HPDE6-E6E7 (cell line): ENCODE measurements at regions not wholly inside any gene's neighbourhood (a gene's known extent, or its start where the extent isn't known, plus 50 kb on each side); places are given as distances from the start of the nearest gene placed in this dataset.

Source experiments
- DNase-seq: peaks from one replicate; pipeline ENCODE4 v3.0.0; 2011; ENCODE audit warnings: missing footprints; ENCODE audit errors: extremely low spot score

DNA sequence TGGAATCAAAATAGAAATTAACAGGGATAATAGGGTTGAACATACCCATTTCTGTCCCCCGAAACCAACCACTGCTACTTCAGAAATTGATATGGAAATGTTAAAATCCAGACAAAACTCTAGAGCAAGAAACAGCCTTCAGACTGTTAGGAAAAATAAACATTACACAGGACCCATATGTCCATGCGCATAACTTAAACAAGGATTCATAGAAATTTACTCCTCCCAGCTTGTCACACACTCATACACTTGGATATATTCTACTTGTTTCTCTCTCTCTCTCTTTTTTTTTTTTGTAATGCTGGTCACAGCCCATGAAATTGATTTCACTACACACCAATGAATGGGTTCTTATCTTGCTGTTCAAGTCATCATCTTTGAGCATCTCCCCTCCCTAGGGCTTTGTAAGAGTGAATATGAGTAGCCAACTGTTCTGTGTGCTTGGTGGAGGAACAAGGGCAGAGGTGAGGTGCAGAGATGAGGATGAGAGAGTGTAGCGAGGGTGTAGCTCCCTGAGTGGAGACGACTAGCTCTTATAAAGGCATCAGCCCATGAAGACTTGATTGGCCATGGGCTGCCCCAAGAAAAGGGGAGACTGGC lies 61.8 kb upstream of the MLN start:
- DNase-seq, result no peak

DNA sequence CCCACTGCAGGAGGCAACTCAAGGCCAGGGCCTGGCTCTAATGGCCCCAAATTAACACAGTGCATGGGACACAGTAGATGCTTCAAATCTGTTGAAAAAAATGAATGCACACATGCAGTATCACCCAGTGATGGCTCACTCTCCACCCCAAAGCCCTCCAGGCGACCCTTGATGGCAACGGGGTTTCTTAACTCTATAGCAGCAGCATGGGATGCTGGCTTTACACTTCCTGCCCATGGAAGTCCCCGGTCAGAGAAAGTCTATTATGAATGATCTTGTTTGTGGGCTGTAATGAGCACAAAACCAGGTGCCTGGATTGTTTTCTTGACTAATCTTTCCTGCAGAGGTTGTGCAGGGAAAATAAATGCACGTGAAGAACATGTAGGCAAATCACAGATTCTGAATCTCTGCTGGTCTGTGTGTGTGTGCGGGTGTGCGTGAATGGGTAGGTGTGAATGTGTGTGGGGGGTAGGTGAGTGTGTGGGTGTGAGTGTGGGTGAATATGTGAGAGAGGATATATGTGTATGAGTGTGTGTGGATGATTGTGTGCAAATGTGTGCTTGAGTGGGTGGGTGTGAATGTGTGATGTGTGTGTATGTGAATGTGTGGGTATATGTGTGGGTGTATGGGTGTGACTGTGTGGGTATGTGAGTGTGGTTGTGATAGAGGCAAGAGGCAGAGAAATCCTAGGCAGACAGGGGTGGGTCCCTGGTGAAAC lies 60.1 kb upstream of the MLN start:
- no peak for DNase-seq

DNA sequence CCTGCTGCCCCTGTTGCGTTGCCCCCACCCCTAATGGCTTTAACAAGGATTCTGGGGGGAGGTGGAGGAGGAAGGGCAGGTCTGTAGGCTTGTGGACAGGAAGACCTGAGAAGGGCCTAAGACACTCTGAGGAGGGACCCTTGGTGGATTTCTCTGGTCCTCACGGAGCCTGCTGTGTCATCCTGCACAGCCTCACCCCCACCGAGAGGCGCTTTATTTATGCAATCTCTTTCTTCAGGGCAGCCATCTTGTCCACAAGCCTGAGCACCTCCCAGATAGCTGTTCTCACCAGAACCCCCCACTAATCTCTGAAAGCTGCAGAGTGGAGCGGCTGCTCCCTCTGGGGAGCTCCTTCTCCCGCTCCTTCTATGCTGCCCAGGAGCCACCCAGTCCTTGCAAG lies 59.3 kb upstream of the MLN start:
- no peak for DNase-seq

DNA sequence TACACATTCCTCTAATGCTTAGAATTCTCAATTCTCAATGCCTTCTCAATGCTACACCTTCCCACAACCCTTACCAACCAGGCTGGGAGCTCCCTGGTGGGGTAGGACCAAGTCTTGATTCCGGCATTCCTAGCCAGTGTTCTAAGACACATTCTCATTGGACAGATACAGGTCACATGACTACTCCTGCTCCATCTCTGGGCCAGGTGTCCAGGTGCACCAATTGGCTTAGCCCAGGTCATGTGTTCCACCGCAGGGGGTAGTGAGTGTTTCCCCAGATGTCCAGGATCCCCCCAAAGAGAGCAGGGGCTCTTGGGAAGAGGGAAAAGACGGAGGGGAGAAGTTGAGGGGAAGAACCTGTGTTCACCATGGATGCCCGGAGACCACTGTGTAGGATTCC lies 58.7 kb upstream of the MLN start:
- DNase-seq, result no peak

DNA sequence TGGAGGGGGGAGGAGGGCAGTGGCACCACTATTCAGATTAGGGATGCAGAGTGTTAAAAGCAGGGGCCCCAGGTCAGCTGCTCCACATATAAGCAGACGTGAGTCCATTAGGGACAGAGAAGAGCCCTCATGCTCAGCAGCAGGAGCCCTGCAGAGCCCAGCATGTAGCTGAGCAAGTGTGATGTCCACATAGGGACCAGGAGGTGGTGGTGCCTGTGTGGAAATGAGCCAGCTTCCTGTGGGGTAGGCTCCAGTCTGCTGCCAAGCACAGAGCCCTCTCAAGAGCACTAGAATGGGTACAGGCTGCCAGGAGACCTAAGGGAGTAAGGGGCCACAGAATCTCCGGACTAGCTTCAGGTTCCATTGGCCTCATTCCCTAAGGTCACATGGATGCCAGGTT lies 57.9 kb upstream of the MLN start:
- no peak for DNase-seq

DNA sequence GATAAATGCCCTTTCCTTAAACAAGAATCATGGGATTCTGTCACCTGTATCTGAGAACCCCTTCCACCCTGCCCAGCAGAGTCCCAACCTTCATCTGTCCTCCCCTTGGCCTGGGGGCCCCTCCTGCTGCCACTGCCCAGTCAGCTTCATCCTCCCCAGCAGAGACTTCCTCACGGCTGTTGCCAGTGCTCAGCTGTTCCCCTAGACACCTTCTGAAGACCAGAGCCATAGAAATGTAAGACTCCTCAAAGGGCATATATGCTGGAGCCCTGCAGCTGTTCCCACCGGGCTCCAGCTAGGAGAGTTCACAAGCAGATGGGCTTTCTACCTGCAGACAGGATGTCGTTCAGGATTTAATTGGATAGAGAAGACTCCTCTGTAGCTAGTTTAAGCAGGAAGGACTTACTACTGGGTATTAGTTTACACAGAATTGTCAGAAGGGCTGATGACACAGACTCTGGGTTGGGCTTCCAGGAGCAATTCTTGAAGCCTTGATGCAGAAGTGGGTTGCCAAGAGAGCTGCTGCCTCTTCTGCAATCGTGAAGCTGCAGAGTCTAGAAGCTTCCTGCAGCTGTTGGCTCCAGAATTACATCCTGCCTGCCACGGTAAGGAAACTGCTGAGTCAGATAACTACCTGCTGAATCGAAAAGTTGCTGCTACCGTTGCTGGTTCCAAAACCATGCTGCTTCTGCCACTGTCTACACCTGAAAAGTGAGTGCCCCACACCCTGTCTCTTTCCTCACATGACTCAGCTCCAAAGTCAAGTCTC lies 57.1 kb upstream of the MLN start:
- DNase-seq, result no peak

DNA sequence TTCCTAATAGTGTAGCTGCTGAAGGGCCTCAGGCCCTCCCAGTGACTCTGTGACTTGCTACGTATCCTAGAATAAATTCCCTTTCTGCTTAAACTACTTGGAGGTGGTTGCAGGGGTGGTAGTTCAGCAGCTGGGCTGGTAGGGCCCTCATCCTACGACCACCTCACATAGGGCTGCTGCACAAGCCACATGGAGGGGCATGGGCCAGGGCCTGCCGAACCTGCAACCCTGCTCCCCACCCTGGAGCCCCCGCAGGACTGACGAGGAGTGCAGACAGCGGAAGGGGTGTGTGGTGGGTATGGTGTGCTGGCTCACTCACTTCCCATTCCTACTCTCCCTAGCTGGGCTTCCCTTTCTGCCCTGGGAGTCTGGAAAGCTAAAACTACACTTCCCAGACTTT lies 56.2 kb upstream of the MLN start:
- DNase-seq, result no peak

DNA sequence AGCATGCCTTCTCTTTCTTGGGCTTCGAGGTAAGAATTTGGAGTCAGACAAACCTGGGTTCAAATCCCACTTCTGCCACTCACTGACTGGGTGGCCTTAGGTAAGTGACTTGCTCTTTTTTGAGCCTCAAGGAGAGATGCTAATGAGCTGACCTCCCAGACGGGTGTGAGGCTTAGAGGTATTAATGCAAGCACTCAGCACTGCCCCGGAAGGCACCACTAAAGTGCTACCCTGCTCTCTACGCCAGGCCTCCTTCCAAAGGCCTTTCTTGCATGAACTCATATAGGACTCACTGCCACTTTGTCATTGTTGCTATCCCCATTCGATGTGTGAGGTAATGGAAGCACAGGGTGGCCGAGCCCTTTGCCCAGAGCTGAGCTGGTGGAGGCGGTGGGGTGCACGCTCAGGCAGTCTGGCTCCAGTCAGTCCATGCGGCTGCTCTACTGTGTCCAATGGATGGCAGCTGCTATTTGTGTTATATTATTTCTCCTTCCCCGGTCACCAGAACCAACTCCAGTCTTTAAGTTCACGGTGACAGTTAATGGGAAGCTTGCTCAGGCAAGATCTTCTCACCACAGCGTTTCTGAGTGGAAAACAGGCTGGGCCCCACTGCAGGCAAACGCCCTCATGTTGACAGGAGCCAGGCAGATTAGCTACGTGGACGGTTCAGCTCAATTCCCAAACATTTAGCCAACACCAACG lies 55.2 kb upstream of the MLN start:
- no peak for DNase-seq

DNA sequence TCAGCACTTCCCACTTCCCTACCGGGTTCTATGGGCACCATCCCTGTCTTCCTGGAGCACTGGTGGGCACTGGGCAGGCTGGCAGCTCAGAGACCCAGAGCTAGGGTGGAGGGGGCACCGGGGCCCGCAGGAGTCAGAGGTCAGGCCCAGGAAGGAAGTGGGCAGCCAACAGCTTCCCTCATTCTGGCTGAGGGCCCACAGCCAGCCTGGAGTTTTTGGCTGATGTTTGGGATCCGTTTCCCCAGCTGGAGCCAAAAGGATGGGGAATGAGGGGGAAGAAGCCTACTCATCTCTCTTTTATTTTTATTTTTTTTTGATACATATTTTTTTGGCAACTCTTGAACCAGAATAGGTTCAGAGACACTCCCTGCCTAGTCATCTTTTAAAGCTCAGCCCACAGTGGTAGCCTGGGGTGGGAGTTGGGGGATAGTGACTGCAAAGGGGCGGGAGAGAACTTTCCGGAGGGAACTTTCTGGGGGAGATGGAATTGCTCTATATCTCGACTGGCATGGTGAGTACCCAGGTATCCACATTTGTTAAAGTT lies 54.2 kb upstream of the MLN start:
- DNase-seq, result no peak

DNA sequence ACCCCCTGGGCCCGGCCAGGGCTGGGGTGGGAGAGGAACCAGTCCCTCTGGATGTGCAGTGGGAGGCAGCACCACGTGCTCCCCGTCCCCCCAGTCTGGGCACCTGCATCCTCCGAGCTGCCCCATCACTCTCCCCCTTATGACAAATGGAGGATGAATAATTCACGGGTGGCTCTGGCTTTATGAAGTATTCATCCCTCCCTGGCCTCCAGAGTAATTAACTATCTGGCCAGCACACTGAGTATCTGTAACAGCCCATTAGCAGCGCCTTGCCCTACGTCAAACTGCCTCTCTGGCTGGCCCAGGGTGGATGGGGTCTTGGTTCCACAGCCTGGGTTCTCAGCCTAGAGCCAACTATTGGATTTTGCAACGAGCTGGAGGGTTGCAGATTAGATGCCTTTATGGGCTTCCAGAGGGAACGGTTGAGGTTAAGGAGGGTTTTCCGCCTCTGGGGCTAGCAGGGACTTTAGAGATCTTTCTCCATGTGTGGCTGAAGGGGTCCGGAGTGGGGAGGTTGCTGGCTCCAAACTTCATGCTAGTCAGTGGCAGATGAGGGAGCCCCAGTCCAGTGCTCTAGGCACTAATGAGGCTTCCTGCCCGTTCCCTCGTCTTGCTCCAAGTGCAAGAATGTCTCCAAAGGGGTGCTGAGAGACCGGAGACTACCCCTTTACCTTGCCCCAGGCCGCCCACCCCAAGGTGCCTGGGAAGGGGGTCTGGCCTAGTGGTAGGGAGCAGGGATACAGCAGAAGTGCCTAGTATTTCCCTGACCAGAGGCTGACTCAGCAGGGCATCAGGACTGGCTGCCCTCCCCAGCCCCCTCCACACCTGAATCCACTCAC lies 53.5 kb upstream of the MLN start:
- DNase-seq, result no peak

DNA sequence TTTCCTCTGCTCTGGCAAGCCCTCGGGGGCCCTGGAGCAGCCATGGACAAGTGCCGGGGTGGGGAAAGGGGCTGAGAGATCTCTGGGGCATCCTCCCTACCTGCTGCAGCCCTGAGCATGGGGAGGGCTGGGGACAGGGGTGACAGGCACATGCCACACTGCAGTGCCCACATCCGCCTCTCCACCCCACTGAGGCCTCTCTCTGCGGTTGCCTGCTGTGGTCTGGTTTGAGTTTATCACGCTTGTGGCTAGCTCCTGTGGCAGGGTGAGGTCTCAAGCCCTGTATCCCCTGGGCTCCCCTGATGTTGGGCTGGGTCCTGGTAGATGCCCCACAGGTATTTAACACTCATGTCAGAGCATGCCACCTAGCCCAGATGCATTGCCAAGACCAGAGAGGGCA lies 52.9 kb upstream of the MLN start:
- DNase-seq, result no peak

DNA sequence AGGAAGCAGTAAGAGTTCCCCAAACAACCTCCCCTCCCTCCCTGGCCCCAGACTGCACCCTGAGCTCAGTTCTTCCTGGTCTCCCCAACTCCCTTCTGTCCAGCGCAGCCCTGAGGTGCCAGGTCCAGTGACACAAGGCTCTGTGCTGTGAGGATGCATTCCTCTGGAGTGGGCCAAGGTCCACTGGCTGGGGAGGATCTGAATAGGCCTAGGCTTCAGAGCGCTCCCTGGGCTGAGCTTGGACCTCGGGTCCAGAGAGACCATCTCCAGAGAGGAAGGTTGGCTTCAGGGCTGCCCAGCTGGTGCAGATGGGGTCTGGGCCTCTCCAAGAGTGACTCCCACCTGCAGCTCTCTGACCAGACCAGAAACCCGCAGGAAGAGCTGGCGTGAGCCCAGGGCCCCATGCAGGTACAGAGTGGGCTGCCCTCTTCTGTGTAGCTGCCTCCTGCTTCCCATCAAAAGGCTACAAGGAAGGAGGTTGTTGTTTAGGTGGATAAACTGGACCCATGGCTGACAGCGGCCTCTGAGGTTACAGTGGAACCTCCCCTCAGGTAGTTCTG lies 52.3 kb upstream of the MLN start:
- no peak for DNase-seq

DNA sequence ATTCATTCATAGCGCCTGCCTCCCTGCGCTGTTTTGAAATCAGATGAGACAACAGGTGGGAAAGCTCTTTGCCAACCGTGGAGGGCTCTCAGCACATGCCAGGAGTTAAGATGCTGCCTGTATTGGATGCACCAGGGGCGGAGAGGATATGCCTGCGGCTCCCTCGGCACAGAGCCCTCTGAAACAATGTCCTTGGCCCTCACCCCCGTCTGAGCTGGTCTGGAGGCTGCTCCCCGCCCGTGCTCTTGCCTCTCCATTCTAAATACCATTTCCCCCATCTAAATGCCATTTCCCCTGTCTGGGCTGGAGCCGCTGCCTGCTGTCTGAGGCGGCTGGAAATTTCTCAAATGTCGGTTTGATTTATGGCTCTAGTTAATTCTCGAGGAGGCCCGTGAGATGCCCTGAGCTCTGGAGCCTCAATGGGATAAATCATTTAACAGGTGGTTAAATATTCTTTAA lies 50.8 kb upstream of the MLN start:
- no peak for DNase-seq

DNA sequence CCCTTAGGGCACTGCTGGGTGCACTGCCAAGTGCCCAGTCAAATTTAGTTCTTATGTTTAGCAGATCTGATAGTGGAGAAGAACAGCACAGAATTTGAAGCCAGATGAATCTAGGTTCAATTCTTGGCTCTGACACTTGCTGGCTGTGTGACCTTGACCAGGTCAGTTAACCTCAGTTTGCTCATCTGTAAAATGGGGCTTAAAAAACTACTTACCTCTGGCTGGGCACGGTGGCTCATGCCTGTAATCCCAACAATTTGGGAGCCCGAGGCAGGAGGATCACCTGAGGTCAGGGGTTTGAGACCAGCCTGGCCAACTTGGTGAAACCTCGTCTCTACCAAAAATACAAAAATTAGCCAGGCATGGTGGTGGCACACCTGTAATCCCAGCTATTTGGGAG lies 49.9 kb upstream of the MLN start:
- no peak for DNase-seq
